GM21515 (cell line): ENCODE measurements at regions not wholly inside any gene's neighbourhood (a gene's known extent, or its start where the extent isn't known, plus 50 kb on each side); places are given as distances from the start of the nearest gene placed in this dataset.

Source experiments
- ATAC-seq: cut with Tn5 transposase; IDR thresholded peaks from one replicate; pipeline ENCODE4 v1.9.1; 2021; ENCODE audit not compliant: unreplicated experiment

- ATAC-seq: peak; percentile 78
Measured at GRCh38 chr10:3852147-3852904, 67.3 kb upstream of the KLF6 start.

DNA sequence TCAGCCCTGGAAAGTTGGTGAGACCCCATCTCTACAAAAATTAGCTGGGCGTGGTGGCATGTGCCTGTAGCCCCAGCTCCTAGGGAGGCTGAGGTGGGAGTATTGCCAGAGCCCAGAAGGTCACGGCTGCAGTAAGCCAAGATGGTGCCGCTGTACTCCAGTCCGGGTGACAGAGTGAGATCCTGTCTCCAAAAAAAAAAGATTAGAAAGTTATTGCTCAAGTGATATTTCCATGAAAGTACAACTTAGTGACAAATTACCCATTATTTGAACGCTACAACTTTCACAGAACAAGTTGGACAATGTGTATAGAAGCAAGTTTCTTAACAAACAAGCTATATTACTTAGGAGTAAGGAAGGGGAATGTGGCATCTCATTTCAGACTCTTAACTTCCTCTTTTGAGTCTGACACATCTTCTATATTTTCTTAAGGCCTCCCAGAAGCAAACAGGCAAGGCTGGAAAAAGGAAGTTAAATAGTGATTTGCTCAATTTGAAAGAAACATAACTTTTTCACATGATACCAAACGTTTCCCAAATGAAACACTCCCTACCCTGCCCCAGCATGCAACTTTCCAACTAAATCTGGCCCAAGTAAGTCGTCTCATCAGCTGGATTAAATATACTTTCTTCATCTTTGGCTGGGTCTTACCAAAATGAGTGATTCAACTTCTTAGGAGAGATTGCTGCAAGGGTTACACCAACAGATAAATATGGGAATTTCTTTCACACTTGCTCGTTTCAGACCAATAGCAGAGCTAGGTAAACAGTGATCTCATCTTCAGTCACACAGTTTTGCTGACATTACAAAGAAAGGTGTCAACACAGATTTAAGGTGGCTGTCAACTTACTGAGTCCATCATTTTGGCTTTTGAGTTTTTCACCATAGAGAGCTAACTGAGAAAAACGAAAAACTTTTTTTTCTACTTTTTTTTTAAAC, 66.3 kb upstream of the KLF6 start:
- ATAC-seq: peak; percentile 50

DNA sequence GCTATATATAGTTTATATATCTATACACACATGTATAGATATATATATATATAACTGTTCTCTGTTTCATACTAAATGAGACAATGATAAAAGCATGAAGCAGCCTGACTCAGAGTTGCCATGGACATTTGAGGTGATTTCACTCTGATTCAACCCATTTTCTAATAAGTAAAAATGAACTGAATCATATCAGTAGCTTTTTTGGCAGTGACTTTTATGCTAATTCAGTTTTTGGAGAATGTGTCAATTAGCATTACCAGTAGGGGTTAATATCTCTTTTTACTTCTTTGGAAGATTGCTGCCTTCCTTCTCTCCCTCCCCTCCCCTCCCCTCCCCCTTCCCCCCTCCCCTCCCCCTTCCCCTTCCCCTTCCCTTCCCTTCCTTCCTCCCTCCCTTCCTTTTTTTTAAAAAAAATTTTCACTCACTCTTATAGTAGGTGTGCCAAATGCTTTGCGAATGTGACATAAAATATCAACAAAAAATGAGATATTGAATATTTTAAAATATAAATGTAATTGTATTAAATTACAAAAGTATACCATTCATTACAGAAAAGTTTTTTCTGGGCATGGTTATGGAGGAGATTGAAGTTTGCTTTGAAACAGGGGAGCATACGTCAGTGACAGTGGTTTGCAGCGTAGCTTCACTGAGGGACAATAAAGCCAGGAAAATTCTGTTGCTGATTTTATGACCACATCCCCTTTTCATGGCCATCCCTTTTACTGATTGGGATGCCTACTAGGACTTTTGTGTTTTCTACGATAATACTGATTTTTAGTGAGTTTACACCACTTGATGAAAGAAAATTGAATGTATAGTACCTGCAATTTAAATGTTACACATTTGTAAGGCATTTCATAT, 64.0 kb upstream of the KLF6 start:
- no peak for ATAC-seq

GRCh38 chr10:3848005-3848774, 63.2 kb upstream of the KLF6 start:
- ATAC-seq: no peak

GRCh38 chr10:3846736-3847135, 61.7 kb upstream of the KLF6 start:
- no peak for ATAC-seq

DNA sequence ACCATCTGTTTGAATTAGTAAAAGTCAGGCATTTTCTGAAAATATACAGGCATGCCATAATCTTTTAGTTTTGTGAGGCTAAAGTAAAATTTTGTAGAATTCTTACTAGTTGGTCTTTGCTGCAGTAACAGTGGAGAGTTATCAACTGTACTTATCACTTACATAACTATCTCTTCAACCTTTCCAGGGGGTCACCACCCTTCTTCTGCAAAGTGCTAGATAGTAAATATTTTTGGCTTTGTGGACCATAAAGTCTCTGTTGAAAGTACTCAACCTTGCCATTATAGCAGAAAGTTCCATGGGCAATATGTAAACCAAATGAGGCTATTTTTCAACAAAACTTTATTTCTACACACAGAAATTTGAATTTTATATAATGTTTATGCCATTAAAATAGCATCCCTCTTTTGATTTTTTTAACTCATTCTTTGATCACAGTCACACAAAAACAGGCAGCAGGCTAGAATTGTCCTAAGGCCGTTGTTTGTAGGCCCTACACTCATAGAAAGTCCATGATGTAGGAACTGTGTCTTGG, 59.5 kb upstream of the KLF6 start:
- no peak for ATAC-seq

- ATAC-seq: no peak
Measured at GRCh38 chr10:3838460-3839437, 53.7 kb upstream of the KLF6 start.

- no peak for ATAC-seq
Measured at GRCh38 chr10:3837647-3838459, 52.8 kb upstream of the KLF6 start.

DNA sequence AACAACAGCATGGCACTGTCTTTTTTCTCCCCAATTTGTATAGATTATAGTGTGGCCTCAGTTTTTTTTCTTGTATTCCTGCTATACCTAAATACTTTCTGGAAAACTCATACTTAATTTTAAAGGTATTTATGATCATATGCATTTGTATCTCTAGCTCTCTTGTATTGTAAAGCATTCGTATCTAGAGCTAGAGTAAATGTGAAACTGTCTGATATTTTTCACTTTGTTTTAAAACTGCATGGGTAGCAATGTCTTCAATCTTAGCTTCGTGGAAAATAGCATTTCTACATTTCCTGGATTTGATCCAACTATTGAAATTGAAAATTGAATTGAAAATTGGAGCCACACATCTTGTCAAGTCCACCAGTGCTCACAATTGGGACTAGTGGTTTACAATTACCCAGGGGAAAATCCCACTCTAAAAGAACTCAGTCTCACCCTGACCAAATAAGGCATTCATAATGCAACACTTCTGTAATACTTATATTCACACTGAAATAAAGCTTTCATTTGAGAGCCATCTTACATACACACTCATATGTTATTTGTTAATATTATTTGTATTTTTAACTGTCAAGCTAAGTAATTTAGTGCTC, 51.3 kb upstream of the KLF6 start:
- peak; percentile 62 for ATAC-seq

DNA sequence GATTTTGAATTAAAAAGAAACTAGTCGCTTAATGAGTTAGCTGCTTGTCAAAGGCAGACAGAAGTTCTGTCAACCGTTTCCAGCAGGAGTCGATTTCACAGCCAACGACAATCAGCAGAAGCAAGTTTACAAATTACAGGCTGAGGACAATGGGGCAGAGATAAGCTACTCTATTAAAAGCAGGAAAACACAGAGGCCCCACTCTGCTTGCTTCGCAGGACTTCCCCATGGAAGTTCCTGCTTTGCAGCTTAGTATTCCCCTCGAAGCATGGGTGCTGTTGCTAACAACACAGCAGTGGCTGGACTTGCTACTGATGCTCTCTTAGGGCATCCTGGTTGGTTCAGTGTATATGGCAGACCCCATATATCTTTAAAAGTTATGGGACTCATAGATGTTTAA, 50.8 kb upstream of the KLF6 start:
- ATAC-seq: no peak

DNA sequence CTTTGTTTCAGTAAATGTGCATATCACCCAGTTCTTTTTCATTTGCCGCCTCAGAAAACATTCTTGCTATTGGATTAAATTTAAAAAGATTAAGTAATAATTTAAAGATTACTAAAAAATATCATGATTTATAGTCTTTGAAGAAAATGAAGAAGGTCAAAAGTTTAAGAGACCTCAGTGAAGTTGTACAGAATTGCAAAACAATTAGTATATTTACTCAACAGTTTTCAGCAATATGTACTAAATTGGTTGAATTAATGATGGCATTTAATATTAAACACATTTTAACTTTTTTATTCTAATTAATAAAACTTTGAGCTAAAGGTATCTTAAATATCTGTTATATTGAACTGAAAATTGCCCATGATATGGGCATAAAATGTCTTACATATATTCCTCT, 49.9 kb upstream of the KLF6 start:
- ATAC-seq: no peak
